ENCODE measurements at regions not wholly inside any gene's neighbourhood (a gene's known extent, or its start where the extent isn't known, plus 50 kb on each side); places are given as distances from the start of the nearest gene placed in this dataset.

GRCh38 chr3:82053236-82053635 is 291.8 kb upstream of the GBE1 start:
- no peak for FAIRE-seq
- no peak for TF ChIP-seq CHD1 (IDR thresholded peaks at IDR 0.05; ENCODE audit: low read length)
- no peak for TF ChIP-seq KDM4B (IDR thresholded peaks at IDR 0.05; ENCODE audit: borderline replicate concordance in 2 of 2, low read depth in 1 of 2)
- no peak for TF ChIP-seq ZNF586 (CRISPR knock-in tag; conservative IDR thresholded peaks at IDR 0.05)
- no peak for TF ChIP-seq ZSCAN29 (IDR thresholded peaks at IDR 0.05)
- no peak for TF ChIP-seq CTBP1 (IDR thresholded peaks at IDR 0.05; ENCODE audit: borderline replicate concordance)
- TF ChIP-seq SREBF1 (IDR thresholded peaks at IDR 0.05; ENCODE audit: borderline replicate concordance, low read depth, low read length): no peak
- TF ChIP-seq HMG20B (CRISPR knock-in tag; IDR thresholded peaks at IDR 0.05): no peak
- no peak for TF ChIP-seq HNRNPUL1 (IDR thresholded peaks at IDR 0.05; ENCODE audit: low read length)
- no peak for TF ChIP-seq ZNF133 (CRISPR knock-in tag; IDR thresholded peaks at IDR 0.05)
- no peak for TF ChIP-seq SMARCA5 (IDR thresholded peaks at IDR 0.05)
- TF ChIP-seq HOXB6 (CRISPR knock-in tag; IDR thresholded peaks at IDR 0.05; ENCODE audit: borderline replicate concordance): no peak

More at GRCh38 chr3:82053236-82053635, 291.8 kb upstream of the GBE1 start:
- POLR2A ChIA-PET: no interaction called here
- H3K9me3 ChIP-seq (replicated peaks; ENCODE audit: control insufficient read depth, insufficient read depth, low read depth, low read length): no peaks in the 10 kb centered on the region
- CTCF ChIA-PET (ENCODE audit: low intra/inter-chr PET ratio): no interaction called here
- DNase-seq (ENCODE audit: extremely low read depth in 1 of 4, low spot score in 3 of 4) (no peak), ATAC-seq (no peak)
- intact Hi-C loops (cut with micrococcal nuclease) (no loop called here), in situ Hi-C loops (cut with MboI) (no loop called here)
- no peaks in the 10 kb centered on the region for H3K9me1 ChIP-seq (ENCODE audit: control insufficient read depth, insufficient read depth, low read length)
- no peaks in the 10 kb centered on the region for H3K4me1 ChIP-seq (replicated peaks in 1 of 2; ENCODE audit: control insufficient read depth in 2 of 2, insufficient read depth in 2 of 2, low read length in 2 of 2)
- no peaks in the 10 kb centered on the region for H4K20me1 ChIP-seq (replicated peaks; ENCODE audit: control insufficient read depth, insufficient read depth, low read length)
- H3K4me3 ChIP-seq: no peak overlapping the region
- no peak overlapping the region for H3K27ac ChIP-seq (ENCODE audit: extremely low read depth, low read depth, low read length)
- BruUV-seq (replicated peaks): no TSS peak
- H3K4me2 ChIP-seq (ENCODE audit: insufficient read depth, low read length): no peak overlapping the region
- no peaks in the 10 kb centered on the region for H3K27me3 ChIP-seq (ENCODE audit: control insufficient read depth in 2 of 2, insufficient read depth in 2 of 2, low read length in 2 of 2)
- H2AFZ ChIP-seq (ENCODE audit: low read depth, low read length): no peak overlapping the region
- no peaks in the 10 kb centered on the region for H3K36me3 ChIP-seq (ENCODE audit: control insufficient read depth, insufficient read depth, low read length)
- no peak overlapping the region for H3K9ac ChIP-seq (ENCODE audit: insufficient read depth in 1 of 2, low read depth in 2 of 2, low read length in 2 of 2)
- WGBS (ENCODE audit: insufficient coverage, low coverage, missing lambda C conversion rate): 0% methylated on average over 1 of the region's 1 CpG
- H3K79me2 ChIP-seq (ENCODE audit: control insufficient read depth, insufficient read depth, low read length): no peaks in the 10 kb centered on the region
